ENCODE measurements at regions not wholly inside any gene's neighbourhood (a gene's known extent, or its start where the extent isn't known, plus 50 kb on each side); places are given as distances from the start of the nearest gene placed in this dataset.
"Not testable (repeated sequence)": the region's sequence is repeated elsewhere in the genome, so short reads cannot be mapped to it uniquely, and the experiment has no call there.

DNA sequence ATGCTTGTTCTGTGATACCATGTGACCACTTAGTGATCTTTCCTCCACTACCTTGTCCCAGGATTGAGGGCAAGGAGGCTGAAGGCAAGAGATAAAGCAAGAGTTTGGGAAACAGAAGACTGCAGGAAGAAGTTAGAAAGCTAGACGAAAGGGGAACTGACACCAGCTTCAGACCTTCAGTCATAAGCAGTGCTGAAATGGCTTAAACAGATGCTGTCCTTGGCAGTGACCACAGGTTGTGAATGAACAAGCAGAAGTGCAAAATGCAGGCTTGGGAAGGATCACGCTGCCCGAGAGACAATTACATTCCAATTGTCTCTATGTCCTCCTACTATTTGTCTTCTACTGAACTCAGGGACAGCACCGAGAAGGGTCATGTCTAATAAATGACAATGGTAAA is 704.9 kb upstream of the AUTS2 start:
- H3K36me3 Mint-ChIP-seq (ENCODE audit: unreplicated experiment): peaks cover 5% of the 10 kb centered on the region
- H3K9me3 Mint-ChIP-seq (ENCODE audit: unreplicated experiment): no peaks in the 10 kb centered on the region
- DNase-seq: no peak
- H3K4me3 Mint-ChIP-seq (ENCODE audit: unreplicated experiment): no peak overlapping the region
- no peak overlapping the region for H3K27ac Mint-ChIP-seq (ENCODE audit: unreplicated experiment)
- peaks cover 2% of the 10 kb centered on the region for H3K4me1 Mint-ChIP-seq (ENCODE audit: low read depth, unreplicated experiment)
- peaks cover 2% of the 10 kb centered on the region for H3K27me3 Mint-ChIP-seq (ENCODE audit: unreplicated experiment)
- TF ChIP-seq, protein P1, sequence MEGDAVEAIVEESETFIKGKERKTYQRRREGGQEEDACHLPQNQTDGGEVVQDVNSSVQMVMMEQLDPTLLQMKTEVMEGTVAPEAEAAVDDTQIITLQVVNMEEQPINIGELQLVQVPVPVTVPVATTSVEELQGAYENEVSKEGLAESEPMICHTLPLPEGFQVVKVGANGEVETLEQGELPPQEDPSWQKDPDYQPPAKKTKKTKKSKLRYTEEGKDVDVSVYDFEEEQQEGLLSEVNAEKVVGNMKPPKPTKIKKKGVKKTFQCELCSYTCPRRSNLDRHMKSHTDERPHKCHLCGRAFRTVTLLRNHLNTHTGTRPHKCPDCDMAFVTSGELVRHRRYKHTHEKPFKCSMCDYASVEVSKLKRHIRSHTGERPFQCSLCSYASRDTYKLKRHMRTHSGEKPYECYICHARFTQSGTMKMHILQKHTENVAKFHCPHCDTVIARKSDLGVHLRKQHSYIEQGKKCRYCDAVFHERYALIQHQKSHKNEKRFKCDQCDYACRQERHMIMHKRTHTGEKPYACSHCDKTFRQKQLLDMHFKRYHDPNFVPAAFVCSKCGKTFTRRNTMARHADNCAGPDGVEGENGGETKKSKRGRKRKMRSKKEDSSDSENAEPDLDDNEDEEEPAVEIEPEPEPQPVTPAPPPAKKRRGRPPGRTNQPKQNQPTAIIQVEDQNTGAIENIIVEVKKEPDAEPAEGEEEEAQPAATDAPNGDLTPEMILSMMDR (IDR thresholded peaks at IDR 0.05; ENCODE audit: partially characterized antibody, unreplicated experiment): no peak

DNA sequence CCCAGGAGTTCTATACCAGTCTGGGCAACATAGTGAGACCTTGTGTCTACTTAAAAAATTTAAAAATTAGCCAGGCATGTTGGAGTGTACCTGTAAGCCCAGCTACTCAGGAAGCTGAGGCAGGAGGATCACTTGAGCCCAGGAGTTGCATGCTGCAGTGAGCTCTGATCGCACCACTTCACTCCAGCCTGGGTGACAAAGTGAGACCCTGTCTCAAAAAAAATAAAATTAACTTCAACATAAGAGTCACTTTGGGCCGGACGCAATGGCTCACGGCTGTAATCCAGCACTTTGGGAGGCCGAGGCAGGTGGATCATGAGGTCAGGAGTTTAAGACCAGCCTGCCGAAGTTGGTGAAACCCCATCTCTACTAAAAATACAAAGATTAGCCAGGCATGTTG is 699.1 kb upstream of the AUTS2 start:
- not testable (repeated sequence) for H3K27ac Mint-ChIP-seq (ENCODE audit: unreplicated experiment); H3K9me3 Mint-ChIP-seq (ENCODE audit: unreplicated experiment)
- peaks cover 15% of the 10 kb centered on the region for H3K36me3 Mint-ChIP-seq (ENCODE audit: unreplicated experiment)

DNA sequence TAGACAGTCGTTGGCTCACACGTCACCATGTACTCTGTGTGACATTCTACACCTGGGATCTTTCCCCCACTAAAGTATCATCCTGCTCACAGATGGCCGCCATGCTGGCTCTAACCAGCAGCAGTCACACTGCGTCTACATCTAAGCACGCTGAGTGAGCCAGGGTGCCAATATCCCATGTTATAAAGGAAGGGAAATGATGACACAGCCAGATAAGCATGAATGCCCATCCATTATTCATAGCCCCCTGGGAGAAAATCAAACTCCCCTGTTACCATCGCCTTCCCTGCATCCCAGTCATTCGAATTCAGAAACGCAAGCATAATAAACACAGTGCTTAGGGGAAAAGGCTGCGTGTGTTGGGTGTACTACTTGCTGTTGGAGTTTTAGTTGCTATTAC is 698.2 kb upstream of the AUTS2 start:
- Mint-ChIP-seq H3K36me3 (ENCODE audit: unreplicated experiment) (peaks cover 18% of the 10 kb centered on the region), H3K27me3 (ENCODE audit: unreplicated experiment) (peaks cover 2% of the 10 kb centered on the region), H3K27ac (ENCODE audit: unreplicated experiment) (no peak overlapping the region), H3K4me3 (ENCODE audit: unreplicated experiment) (no peak overlapping the region), H3K9me3 (ENCODE audit: unreplicated experiment) (peaks cover 7% of the 10 kb centered on the region), H3K4me1 (ENCODE audit: low read depth, unreplicated experiment) (peaks cover 2% of the 10 kb centered on the region)
- TF ChIP-seq, protein P1 (IDR thresholded peaks at IDR 0.05; ENCODE audit: partially characterized antibody, unreplicated experiment): no peak
- no peak for DNase-seq

More for the DNA sequence above, 699.1 kb upstream of the AUTS2 start:
- not testable (repeated sequence) for H3K4me3 Mint-ChIP-seq (ENCODE audit: unreplicated experiment); H3K4me1 Mint-ChIP-seq (ENCODE audit: low read depth, unreplicated experiment); DNase-seq; H3K27me3 Mint-ChIP-seq (ENCODE audit: unreplicated experiment)

DNA sequence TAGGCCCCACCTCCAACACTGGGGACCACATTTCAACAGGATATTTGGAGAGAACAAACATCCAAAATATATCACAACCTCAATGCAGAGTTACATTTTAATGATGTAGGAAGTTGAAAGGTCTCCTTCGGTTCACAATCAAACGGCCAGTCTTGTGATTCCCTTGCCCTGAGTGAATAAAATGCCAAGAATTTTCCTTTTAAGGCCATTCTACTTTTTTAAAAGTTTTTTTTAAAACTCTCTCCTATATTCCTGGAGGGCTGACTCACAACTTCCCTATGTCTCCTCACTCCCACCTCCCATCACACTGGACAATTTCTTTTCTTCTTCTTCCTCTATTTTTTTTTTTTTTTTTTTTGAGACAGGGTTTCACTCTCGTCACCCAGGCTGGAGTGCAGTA is 693.6 kb upstream of the AUTS2 start:
- Mint-ChIP-seq H3K4me1 (ENCODE audit: low read depth, unreplicated experiment) (peaks cover 2% of the 10 kb centered on the region), H3K27ac (ENCODE audit: unreplicated experiment) (no peak overlapping the region), H3K36me3 (ENCODE audit: unreplicated experiment) (peaks cover 18% of the 10 kb centered on the region), H3K4me3 (ENCODE audit: unreplicated experiment) (no peak overlapping the region), H3K9me3 (ENCODE audit: unreplicated experiment) (peaks cover 7% of the 10 kb centered on the region), H3K27me3 (ENCODE audit: unreplicated experiment) (peaks cover 2% of the 10 kb centered on the region)
- DNase-seq: no peak
- TF ChIP-seq, protein P1 (IDR thresholded peaks at IDR 0.05; ENCODE audit: partially characterized antibody, unreplicated experiment): no peak

DNA sequence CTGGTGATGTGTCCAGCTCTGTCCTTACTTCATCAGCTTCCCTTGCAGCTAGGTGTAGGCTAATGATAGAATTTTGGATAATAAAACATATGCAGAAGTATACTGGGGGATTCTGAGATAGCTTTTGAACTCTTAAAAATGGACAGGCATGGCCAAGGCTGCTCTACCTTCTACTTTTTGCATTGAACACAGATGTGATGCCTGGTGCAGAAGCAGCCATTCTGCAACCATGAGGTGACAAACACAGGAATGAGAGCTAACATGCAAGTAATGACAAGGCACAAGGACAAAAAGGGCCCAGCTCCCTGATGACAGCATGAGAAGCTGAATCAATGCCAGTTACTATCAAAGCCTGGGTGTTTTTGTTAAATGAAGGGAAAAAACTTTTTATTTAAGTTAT is 686.5 kb upstream of the AUTS2 start:
- H3K36me3 Mint-ChIP-seq (ENCODE audit: unreplicated experiment): peaks cover 5% of the 10 kb centered on the region
- H3K4me3 Mint-ChIP-seq (ENCODE audit: unreplicated experiment): no peak overlapping the region
- DNase-seq: no peak
- TF ChIP-seq, protein P1 (IDR thresholded peaks at IDR 0.05; ENCODE audit: partially characterized antibody, unreplicated experiment): no peak
- H3K4me1 Mint-ChIP-seq (ENCODE audit: low read depth, unreplicated experiment): peaks cover 7% of the 10 kb centered on the region
- H3K27ac Mint-ChIP-seq (ENCODE audit: unreplicated experiment): no peak overlapping the region
- peaks cover 2% of the 10 kb centered on the region for H3K9me3 Mint-ChIP-seq (ENCODE audit: unreplicated experiment)
- H3K27me3 Mint-ChIP-seq (ENCODE audit: unreplicated experiment): peaks cover 2% of the 10 kb centered on the region

DNA sequence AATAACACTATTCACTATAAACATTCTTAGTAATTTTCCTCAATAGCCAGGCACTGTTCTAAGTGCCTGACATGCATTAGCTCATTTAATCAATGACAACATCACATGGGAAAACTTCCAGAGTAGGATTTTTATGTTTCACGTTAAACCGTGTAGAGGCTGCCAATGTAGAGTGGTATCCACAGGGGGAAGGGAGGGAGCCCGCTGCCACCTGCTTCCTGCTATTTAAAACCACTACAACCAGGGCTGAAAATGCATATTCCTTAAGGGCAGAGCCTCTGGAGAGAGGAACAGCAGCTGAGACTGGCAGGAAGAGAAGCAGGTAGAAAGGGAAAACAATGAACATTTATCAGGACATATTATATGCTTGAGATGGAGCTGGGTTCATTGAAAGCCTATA is 684.3 kb upstream of the AUTS2 start:
- Mint-ChIP-seq H3K4me1 (ENCODE audit: low read depth, unreplicated experiment) (peaks cover 7% of the 10 kb centered on the region), H3K4me3 (ENCODE audit: unreplicated experiment) (no peak overlapping the region), H3K27ac (ENCODE audit: unreplicated experiment) (no peak overlapping the region), H3K36me3 (ENCODE audit: unreplicated experiment) (peaks cover 18% of the 10 kb centered on the region), H3K9me3 (ENCODE audit: unreplicated experiment) (peaks cover 4% of the 10 kb centered on the region), H3K27me3 (ENCODE audit: unreplicated experiment) (peaks cover 2% of the 10 kb centered on the region)
- DNase-seq: peak; percentile 22
- TF ChIP-seq, protein P1 (IDR thresholded peaks at IDR 0.05; ENCODE audit: partially characterized antibody, unreplicated experiment): no peak
